Fibroblast of skin of right quadriceps (primary cell): ENCODE measurements at regions not wholly inside any gene's neighbourhood (a gene's known extent, or its start where the extent isn't known, plus 50 kb on each side); places are given as distances from the start of the nearest gene placed in this dataset.
"Not testable (repeated sequence)": the region's sequence is repeated elsewhere in the genome, so short reads cannot be mapped to it uniquely, and the experiment has no call there.

Source experiments
- DNase-seq: peaks from one replicate; pipeline ENCODE4 v3.0.0-alpha.2; 2013

GRCh38 chr2:48197618-48198017 lies 116.9 kb upstream of the FOXN2 start:
- no peak for DNase-seq

GRCh38 chr2:48198371-48198770 lies 116.1 kb upstream of the FOXN2 start:
- DNase-seq, result no peak

- DNase-seq, result no peak
Observed at GRCh38 chr2:48199070-48199469, 115.4 kb upstream of the FOXN2 start.

DNA sequence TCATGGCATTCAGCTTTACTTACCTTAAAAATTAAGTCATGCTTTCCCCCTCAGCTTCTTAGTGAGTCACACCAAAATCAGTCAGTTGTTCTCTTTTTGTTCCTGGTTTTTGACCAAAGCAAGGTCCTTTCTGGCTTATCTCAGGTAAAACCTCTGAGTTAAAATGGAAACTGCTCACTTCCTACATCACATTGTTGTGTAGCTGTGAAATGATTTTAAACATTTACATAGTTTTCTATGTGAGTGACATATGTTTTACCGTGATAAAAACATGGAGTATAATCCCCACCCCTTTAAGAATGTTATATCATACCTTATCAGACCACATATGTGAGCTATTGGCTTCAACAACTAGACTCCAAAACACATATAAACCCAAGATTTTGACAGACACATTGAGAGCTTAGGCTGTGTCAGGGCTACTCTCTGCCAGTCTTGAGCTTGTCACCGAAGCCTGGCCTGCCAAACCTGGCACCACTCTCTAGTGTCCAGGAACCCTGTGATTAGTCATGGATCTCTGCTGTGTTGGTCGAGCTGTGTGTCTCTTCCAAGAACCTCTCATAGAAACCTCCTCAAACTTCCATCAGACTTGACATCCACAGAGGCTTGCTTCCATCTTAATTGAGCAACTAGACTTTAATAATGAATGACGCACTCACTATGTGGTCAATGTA lies 113.7 kb upstream of the FOXN2 start:
- DNase-seq, result no peak

DNA sequence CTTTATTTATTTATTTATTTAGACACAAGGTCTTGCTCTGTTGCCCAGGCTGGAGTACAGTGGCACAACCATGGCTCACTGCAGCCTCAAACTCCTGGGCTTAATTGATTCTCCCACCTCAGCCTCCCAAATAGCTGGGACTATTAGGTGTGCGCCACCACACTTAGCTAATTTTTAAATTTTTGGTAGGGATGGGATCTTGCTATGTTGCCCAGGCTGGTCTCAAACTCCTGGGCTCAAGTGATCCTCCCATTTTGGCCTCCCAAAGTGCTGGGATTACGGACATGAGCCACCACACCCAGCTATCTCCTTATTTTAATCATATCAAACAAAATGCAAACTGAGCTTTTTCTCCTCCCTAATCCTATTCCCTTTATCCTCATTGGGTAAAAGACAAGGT lies 113.0 kb upstream of the FOXN2 start:
- DNase-seq, result not testable (repeated sequence)

- DNase-seq, result no peak
Observed at GRCh38 chr2:48202863-48203642, 111.4 kb upstream of the FOXN2 start.

DNA sequence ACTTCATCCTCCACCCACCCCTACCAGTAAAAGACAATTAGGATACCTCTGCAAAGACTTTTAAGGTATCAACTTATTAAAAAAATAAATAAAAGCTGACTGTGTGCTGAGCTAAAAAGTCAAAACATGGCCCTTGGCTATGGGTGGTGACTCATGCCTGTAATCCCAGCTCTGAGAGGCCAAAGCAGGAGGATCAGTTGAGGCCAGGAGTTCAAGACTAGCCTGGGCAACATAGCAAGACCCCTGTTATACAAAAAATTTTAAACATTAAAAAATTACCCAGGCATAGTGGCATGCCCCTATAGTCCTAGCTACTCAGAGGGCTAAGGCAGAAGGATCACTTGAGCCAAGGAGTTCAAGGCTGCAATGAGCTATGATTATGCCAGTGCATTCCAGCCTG lies 110.8 kb upstream of the FOXN2 start:
- DNase-seq, result no peak

GRCh38 chr2:48204750-48205136 lies 109.7 kb upstream of the FOXN2 start:
- no peak for DNase-seq

GRCh38 chr2:48205137-48205798 lies 109.2 kb upstream of the FOXN2 start:
- DNase-seq, result no peak

DNA sequence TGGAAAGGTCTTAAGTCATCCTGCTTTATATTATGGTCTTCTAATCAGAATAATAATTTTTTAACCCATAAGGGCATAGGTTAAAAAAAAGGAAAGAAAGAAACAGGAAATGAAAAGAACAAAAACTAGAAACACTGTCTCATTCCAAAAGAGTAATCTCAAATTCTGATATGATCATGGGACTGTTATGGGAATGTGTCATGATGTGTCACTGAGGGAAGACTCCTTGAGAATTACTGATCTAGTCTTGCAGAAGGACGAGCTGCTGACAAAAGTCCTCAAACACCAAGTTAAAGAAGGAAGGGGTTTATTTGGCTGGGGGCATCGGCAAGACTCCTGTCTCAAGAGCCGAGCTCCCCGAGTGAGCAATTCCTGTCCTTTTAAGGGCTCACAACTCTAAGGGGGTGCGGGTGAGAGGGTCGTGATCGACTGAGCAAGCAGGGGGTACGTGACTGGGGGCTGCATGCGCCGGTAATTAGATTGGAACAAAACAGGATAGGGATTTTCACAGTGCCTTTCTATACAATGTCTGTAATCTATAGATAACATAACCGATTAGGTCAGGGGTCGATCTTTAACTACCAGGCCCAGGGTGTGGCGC lies 108.3 kb upstream of the FOXN2 start:
- DNase-seq, result not testable (repeated sequence)

GRCh38 chr2:48207201-48207641 lies 107.3 kb upstream of the FOXN2 start:
- DNase-seq, result no peak

DNA sequence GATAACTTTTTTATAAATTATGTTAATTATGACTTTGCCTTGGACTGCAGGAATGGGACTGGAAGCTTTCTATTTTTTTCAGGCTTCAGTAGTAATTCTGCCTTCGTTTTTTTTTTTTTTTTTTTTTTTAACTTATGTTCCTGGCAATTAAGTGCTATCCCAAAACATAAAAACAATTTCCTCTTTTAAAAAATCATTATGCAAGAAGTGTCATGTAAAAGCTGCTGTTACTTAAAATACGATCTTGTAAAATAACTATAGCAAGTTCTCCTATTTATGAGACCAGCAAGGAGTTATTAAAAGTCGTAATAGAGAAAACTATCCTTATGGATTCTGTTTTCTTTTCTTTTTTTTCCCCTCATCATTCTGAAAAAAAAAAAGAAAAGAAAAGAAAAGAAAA lies 106.6 kb upstream of the FOXN2 start:
- no peak for DNase-seq

DNA sequence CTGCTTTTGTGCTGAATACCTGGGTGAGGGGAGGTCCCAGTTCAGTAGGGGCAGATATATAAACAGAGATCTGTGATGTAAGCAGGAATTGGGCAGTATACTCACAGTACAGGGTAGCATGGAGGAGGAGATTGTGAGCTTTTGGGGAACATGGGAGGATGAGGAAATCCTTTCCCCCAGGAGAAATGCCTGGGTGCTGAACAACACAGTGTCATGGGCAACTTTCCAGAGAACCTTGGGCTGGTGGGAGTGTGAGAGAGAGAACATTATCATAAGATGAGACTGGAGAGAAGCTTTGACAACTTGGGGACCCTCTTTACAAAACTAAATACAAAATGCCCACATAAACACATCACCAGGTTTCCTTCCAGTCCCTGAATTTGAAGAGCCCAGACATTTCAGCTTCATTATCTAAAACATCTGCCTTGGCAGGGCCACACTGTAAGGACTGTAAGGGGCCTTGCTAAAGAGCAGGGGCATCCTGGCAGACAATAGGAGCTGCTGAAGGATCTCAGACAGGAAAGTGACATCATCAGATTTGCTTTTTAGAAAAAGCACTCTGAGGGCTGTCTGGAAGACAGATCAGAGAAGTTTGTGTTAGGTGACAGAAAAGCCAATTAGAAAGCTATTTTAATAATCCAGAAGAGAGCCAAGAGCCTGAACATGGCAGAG lies 105.1 kb upstream of the FOXN2 start:
- DNase-seq, result peak; percentile 73

- DNase-seq, result no peak
Observed at GRCh38 chr2:48210189-48210588, 104.3 kb upstream of the FOXN2 start.

GRCh38 chr2:48213646-48214045 lies 100.8 kb upstream of the FOXN2 start:
- no peak for DNase-seq

DNA sequence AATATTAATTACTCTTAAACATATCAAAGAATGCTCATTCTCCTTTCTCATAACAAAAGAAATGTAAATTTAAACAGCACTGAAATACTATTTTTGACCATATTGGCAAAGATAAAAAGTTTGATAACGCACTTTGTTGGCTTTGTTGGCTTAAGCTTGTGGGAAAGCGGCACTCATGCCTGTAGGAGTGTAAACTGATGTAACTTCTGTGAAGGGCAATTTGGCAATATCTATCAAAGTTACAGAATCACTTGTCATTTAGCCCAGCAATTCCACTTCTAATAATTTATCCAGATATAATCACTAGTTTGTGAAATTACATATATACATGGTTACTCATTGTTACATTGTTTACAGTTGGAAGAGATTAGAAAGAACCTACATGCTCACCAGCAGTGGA lies 96.3 kb upstream of the FOXN2 start:
- no peak for DNase-seq

- DNase-seq, result no peak
Observed at GRCh38 chr2:48219234-48219554, 95.3 kb upstream of the FOXN2 start.

- DNase-seq, result no peak
Observed at GRCh38 chr2:48219555-48220436, 94.7 kb upstream of the FOXN2 start.

GRCh38 chr2:48220501-48220900 lies 94.0 kb upstream of the FOXN2 start:
- DNase-seq, result no peak

DNA sequence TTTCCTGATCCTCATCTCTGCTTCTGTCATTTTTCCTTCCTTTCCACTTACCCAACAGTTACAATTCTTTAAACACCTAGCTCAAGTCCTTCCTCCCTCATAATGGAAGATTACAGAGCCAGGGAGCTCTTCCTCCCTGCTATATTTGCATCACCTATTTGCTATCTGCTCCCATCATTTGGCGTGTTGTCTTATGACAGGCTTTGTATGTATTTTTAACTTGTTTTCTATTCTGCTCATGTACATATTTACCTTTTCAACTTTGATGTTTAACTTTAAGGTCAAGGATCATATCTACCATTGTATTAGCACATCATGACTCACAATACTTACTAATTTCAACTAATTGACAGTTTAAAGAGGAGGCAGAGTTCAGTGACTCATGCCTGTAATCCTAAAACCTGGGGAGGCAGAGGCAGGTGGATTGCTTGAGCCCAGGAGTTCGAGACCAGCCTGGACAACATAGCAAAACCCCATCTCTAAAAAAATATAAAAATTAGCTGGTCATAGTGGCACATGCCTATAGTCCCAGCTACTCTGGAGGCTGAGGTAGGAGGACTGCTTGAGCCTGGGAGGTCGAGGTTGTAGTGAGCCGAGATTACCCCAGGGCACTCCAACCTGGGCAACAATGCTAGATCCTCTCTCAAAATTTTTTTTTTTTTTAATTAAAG lies 92.5 kb upstream of the FOXN2 start:
- no peak for DNase-seq

GRCh38 chr2:48227617-48228344 lies 86.7 kb upstream of the FOXN2 start:
- no peak for DNase-seq
